ENCODE measurements at regions not wholly inside any gene's neighbourhood (a gene's known extent, or its start where the extent isn't known, plus 50 kb on each side); places are given as distances from the start of the nearest gene placed in this dataset.

DNA sequence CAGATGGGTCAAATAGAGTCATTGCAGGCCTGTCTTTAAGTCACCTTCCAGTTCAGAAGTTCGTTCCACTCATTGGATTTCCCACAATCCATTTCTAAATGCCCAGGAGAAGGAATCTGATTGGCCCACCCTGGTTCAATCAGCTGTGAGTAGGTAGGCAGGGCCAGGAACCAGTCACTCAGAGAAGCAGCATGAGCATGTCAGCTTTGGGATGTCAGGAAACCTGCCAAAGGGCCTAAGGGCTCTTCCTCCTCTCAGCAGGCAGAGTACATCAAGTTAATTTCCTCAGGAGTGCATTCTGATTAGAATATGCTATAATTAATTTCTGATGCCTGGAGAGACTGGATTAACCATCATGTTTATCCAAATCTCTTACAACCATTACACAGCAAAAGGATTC, 412.9 kb upstream of the CCNH start:
- TF ChIP-seq CTCF (IDR thresholded peaks at IDR 0.05; ENCODE audit: low read depth, low read length) (no peak), POLR2A (IDR thresholded peaks at IDR 0.05; ENCODE audit: extremely low read depth, insufficient read length) (no peak)
